B cell (primary cell): ENCODE measurements at regions not wholly inside any gene's neighbourhood (a gene's known extent, or its start where the extent isn't known, plus 50 kb on each side); places are given as distances from the start of the nearest gene placed in this dataset.
"Not testable (repeated sequence)": the region's sequence is repeated elsewhere in the genome, so short reads cannot be mapped to it uniquely, and the experiment has no call there.

Experiments used
- ATAC-seq: fragments of 200-7000 bp; cut with Tn5 transposase; one replicate; pipeline ENCODE4 v1.10.0; 2021; ENCODE audit warnings: low read depth, mild to moderate bottlenecking, moderate number of reproducible peaks, moderate library complexity
- CTCF ChIA-PET: fragments of 350-600 bp; sonication (Branson Sonifier 250); formaldehyde crosslinking; loops from one replicate; lab custom pipeline; 2021; ENCODE audit warnings: antibody characterized with exemption, inconsistent platforms; lab: Charles Lee
- POLR2A ChIA-PET: fragments of 350-600 bp; sonication (Branson Sonifier 250); formaldehyde crosslinking; loops from one replicate; lab custom pipeline; 2021; ENCODE audit warnings: antibody characterized with exemption; lab: Charles Lee
- DNase-seq: peaks from one replicate; pipeline ENCODE4 v3.0.0; 2013
- H2AFZ ChIP-seq: 2 replicates; pipeline ENCODE4 v1.6.1; 2012; ENCODE audit warnings: mild to moderate bottlenecking, low read depth, low read length; ENCODE audit not compliant: insufficient read depth, poor library complexity, severe bottlenecking
- H3K27ac ChIP-seq, 2 donors: 1 replicate in 1 of 2; 2 replicates in 1 of 2; pipeline ENCODE4 v1.5.1; 2012 to 2013; ENCODE audit warnings: low read length in 2 of 2, mild to moderate bottlenecking in 2 of 2, moderate library complexity in 1 of 2
- H3K27me3 ChIP-seq, 4 experiments: fragments of 200-600 bp in 1 of 4; sonication (generic) in 1 of 4; replicated peaks in 1 of 4; 1 replicate in 2 of 4; 2 replicates in 2 of 4; pipeline versions ENCODE4 v1.6.1 to v1.7.0; 2013 to 2016; ENCODE audit warnings: low read length in 3 of 4, mild to moderate bottlenecking in 2 of 4, mixed read lengths in 1 of 4, moderate library complexity in 1 of 4; ENCODE audit not compliant: insufficient read depth in 4 of 4, control insufficient read depth in 3 of 4; ENCODE audit errors: control extremely low read depth in 1 of 4
- H3K36me3 ChIP-seq, 2 experiments: replicated peaks in 1 of 2; 1 replicate in 1 of 2; 2 replicates in 1 of 2; pipeline versions ENCODE4 v1.6.1 to v1.7.1; 2013; ENCODE audit warnings: low read length in 1 of 2; ENCODE audit not compliant: insufficient read depth in 2 of 2, control insufficient read depth in 1 of 2; ENCODE audit errors: control extremely low read depth in 1 of 2, extremely low read depth in 1 of 2
- H3K4me1 ChIP-seq, 2 donors: fragments of 200-600 bp in 1 of 2; sonication (generic) in 1 of 2; 1 replicate in 1 of 2; 2 replicates in 1 of 2; pipeline versions ENCODE4 v1.5.1 to v1.6.1; 2013 to 2017; ENCODE audit warnings: low read length in 2 of 2; ENCODE audit not compliant: control insufficient read depth in 2 of 2, insufficient read depth in 2 of 2
- H3K4me2 ChIP-seq: replicated peaks from 2 replicates; pipeline ENCODE3; 2012; ENCODE audit warnings: mild to moderate bottlenecking, low read depth, low read length; ENCODE audit not compliant: poor library complexity, severe bottlenecking
- H3K4me3 ChIP-seq, 5 experiments: fragments of 200-600 bp in 1 of 5; sonication (generic) in 1 of 5; 1 replicate in 3 of 5; 2 replicates in 2 of 5; pipeline versions ENCODE4 v1.5.1 to v1.7.0; 2011 to 2016; ENCODE audit warnings: low read length in 4 of 5, mild to moderate bottlenecking in 4 of 5, low read depth in 2 of 5, control low read depth in 1 of 5, moderate library complexity in 1 of 5; ENCODE audit not compliant: insufficient read depth in 1 of 5; ENCODE audit errors: control extremely low read depth in 1 of 5, extremely low read depth in 1 of 5
- H3K79me2 ChIP-seq: fragments of 200-600 bp; sonication (generic); one replicate; pipeline ENCODE4 v1.6.0; 2016; ENCODE audit warnings: low read length; ENCODE audit not compliant: control insufficient read depth, insufficient read depth
- H3K9ac ChIP-seq: fragments of 200-600 bp; sonication (generic); 2 replicates; pipeline ENCODE4 v1.6.1; 2017; ENCODE audit warnings: mild to moderate bottlenecking, low read length, moderate library complexity
- H3K9me3 ChIP-seq, 3 donors: one replicate each; pipeline versions ENCODE4 v1.6.1 to v1.7.1; 2013; ENCODE audit warnings: low read length in 2 of 3; ENCODE audit not compliant: control insufficient read depth in 2 of 3, insufficient read depth in 1 of 3; ENCODE audit errors: control extremely low read depth in 1 of 3
- H4K20me1 ChIP-seq: 2 replicates; pipeline ENCODE4 v1.6.0; 2012; ENCODE audit warnings: mild to moderate bottlenecking, low read length; ENCODE audit not compliant: insufficient read depth, control insufficient read depth, poor library complexity, severe bottlenecking
- H3K27ac Mint-ChIP-seq: one replicate; pipeline ENCODE4 v1.8.0; 2021; ENCODE audit warnings: mixed read lengths
- H3K27me3 Mint-ChIP-seq: one replicate; pipeline ENCODE4 v1.8.0; 2021; ENCODE audit warnings: mixed read lengths
- H3K4me1 Mint-ChIP-seq: one replicate; pipeline ENCODE4 v1.8.0; 2021; ENCODE audit warnings: mixed read lengths
- H3K4me3 Mint-ChIP-seq: one replicate; pipeline ENCODE4 v1.8.0; 2021; ENCODE audit warnings: mixed read lengths
- H3K9me3 Mint-ChIP-seq: one replicate; pipeline ENCODE4 v1.8.0; 2022; ENCODE audit warnings: mixed read lengths; ENCODE audit not compliant: insufficient read depth
- WGBS: methylation state at CpG from one replicate; pipeline ENCODE4 v1.1.5; 2013; ENCODE audit warnings: missing lambda C conversion rate; ENCODE audit not compliant: insufficient coverage; 5-methylcytosine and 5-hydroxymethylcytosine counted together
- intact Hi-C: fragments of 100-400 bp; cut with micrococcal nuclease; formaldehyde crosslinking; loops from one replicate; pipeline ENCODE4 v1.10.0; 2022

DNA sequence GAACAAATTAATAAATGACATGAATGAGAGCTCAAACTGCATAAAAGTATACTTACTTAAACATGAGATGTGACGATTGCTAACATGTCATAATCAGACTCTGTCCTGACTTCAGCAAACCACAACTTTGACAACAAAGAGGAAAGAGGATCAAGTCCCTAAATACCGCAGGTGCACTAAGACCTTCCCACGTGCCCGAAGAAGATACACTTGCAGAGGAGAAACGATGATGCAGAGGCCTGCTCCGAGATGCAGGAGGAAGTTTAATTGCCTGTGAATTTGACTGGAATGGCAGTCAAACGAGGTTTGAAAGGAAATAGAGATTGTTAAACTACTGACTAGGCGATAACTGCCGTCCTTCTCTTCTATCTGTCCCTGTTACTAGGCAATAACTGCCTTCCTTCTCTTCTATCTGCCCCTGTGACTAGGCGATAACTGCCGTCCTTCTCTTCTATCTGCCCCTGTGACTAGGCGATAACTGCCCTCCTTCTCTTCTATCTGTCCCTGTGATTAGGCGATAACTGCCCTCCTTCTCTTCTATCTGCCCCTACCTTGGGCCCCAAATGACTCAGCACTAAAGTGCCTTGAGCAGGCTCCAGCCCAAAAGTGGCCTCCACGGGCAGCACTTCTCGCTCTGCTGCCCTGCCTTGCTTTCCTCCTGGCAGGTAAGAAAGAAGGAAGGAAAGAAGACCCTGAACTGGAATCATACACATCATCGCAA lies 2226.0 kb upstream of the DEFB115 start:
- CTCF ChIA-PET, H3K27ac ChIP-seq, H3K9ac ChIP-seq, POLR2A ChIA-PET, H3K36me3 ChIP-seq, H3K4me3 ChIP-seq, DNase-seq, H2AFZ ChIP-seq, H3K9me3 Mint-ChIP-seq, H3K27me3 ChIP-seq, H3K4me2 ChIP-seq, H3K4me1 ChIP-seq, intact Hi-C loops, H3K27ac Mint-ChIP-seq, H4K20me1 ChIP-seq, H3K79me2 ChIP-seq, H3K4me3 Mint-ChIP-seq, ATAC-seq, H3K4me1 Mint-ChIP-seq, H3K27me3 Mint-ChIP-seq, H3K9me3 ChIP-seq: not testable (repeated sequence)
- no CpG with 5 or more reads among the region's 16 CpGs for WGBS

DNA sequence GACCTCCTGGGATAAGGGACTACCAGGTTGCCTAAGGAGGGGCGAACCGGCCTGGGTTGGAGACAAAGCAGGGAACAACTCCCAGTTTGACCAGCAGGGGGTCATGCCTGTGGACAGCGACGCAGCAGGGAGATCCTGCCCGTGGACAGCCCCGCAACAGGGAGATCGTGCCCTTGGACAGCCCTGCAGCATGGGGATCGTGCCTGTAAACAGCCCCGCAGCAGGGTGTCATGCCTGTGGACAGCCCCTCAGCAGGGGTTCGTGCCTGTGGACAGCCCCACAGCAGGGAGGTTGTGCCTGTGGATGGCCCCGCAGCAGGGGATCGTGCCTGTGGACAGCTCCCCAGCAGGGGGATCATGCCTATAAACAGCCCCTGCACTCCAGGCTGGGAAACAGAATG lies 2213.2 kb upstream of the DEFB115 start:
- H3K4me2 ChIP-seq, H3K9me3 Mint-ChIP-seq, H3K4me1 ChIP-seq, H3K79me2 ChIP-seq, H3K27me3 ChIP-seq, H3K9ac ChIP-seq, ATAC-seq, H3K27ac Mint-ChIP-seq, H3K36me3 ChIP-seq, H4K20me1 ChIP-seq, H3K4me3 ChIP-seq, H3K4me1 Mint-ChIP-seq, CTCF ChIA-PET, H2AFZ ChIP-seq, intact Hi-C loops, H3K9me3 ChIP-seq, DNase-seq, H3K4me3 Mint-ChIP-seq, POLR2A ChIA-PET, H3K27ac ChIP-seq, H3K27me3 Mint-ChIP-seq: not testable (repeated sequence)
- 87% methylated on average over 10 of the region's 12 CpGs for WGBS

DNA sequence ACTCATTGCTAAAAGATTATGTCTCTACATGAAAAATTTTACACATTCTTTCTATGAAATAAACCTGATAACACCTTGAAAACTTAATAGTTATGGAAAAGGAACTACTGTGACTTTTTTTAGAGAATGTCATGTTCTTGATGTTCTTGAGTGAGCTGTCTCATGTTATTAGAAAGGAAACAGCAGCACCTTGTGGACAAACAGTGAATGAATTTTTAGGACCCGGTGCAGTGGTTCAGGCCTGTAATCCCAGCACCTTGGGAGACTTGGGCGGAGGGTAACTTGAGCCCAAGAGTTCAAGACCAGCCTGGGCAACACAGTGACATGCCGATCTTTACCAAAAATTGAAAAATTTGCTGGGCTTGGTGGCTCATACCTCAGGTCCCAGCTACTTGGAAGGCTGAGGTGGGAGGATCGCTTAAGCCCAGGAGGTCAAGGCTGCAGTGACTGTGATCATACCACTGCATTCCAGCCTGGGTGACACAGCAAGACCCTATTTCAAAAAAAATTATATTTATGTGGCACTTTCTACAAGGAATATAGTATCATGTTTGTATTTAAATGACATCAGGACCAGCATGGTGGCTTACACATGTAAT lies 2207.4 kb upstream of the DEFB115 start:
- intact Hi-C loops, POLR2A ChIA-PET, DNase-seq, H3K27ac ChIP-seq, H3K27ac Mint-ChIP-seq, H3K4me1 Mint-ChIP-seq, H3K79me2 ChIP-seq, H3K4me3 Mint-ChIP-seq, H3K27me3 Mint-ChIP-seq, H3K9ac ChIP-seq, H3K27me3 ChIP-seq, H3K4me2 ChIP-seq, CTCF ChIA-PET, H2AFZ ChIP-seq, H3K9me3 ChIP-seq, H4K20me1 ChIP-seq, H3K36me3 ChIP-seq, ATAC-seq, H3K4me3 ChIP-seq, H3K4me1 ChIP-seq: not testable (repeated sequence)
- WGBS = 61% methylated on average over 3 of the region's 4 CpGs
- peaks cover 10% of the 10 kb centered on the region for H3K9me3 Mint-ChIP-seq

DNA sequence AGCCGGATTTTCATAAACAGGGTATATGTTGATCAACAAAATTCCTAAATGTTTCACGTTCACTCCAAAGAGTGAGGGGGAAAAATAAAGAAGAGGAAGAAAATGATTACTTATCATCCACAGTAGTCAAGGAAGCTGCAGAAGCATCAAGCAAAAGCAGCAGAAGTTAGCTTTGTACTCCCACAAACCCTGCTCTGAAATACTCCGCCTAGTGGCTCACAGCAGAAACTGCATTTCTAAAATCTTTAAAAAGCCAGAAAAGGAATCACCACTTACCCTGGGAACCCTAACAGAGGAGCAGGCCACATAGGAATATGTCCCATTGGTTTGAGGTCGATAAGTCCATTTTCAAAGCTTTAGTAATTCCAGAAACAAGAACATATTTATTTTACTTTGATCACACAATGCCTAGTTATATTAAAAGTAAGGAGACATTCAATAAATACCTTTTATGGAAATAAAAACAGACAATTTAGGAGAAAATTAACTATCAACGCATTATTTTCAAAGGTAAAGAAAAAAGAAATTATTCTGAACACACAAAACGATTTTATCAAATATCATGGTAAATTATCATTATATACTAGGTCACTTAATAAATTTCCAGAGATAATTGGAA lies 2199.5 kb upstream of the DEFB115 start:
- DNase-seq, H3K9ac ChIP-seq, POLR2A ChIA-PET, ATAC-seq, H4K20me1 ChIP-seq, H3K4me3 Mint-ChIP-seq, H3K4me2 ChIP-seq, H3K27me3 Mint-ChIP-seq, H3K27ac ChIP-seq, H3K79me2 ChIP-seq, H3K4me1 Mint-ChIP-seq, H3K9me3 ChIP-seq, H3K27ac Mint-ChIP-seq, CTCF ChIA-PET, intact Hi-C loops, H3K36me3 ChIP-seq, H2AFZ ChIP-seq, H3K4me3 ChIP-seq, H3K4me1 ChIP-seq, H3K27me3 ChIP-seq: not testable (repeated sequence)
- H3K9me3 Mint-ChIP-seq = peaks cover 14% of the 10 kb centered on the region
- no CpG with 5 or more reads among the region's 6 CpGs for WGBS
